ENCODE measurements at regions not wholly inside any gene's neighbourhood (a gene's known extent, or its start where the extent isn't known, plus 50 kb on each side); places are given as distances from the start of the nearest gene placed in this dataset.

- H3K27me3 ChIP-seq (ENCODE audit: control insufficient read depth, insufficient read depth, low read length), result peaks cover 2% of the 10 kb centered on the region
- no peak overlapping the region for H3K18ac ChIP-seq (ENCODE audit: low read depth, low read length)
- no peak overlapping the region for H3K9ac ChIP-seq (ENCODE audit: low read depth, low read length)
- no peaks in the 10 kb centered on the region for H3K4me1 ChIP-seq (ENCODE audit: control insufficient read depth, insufficient read depth, low read length)
- no peaks in the 10 kb centered on the region for H3K9me1 ChIP-seq (ENCODE audit: insufficient read depth, low read length)
- in situ Hi-C loops (cut with MboI; ENCODE audit: low sequenced_read_pairs), result no loop called here
- H4K5ac ChIP-seq (ENCODE audit: low read depth, low read length), result no peak overlapping the region
- POLR2A ChIA-PET (ENCODE audit: unreplicated experiment), result no interaction called here
- H3K4me3 ChIP-seq (ENCODE audit: insufficient read depth, low read depth, low read length), result no peak overlapping the region
- H3K36me3 ChIP-seq (ENCODE audit: control insufficient read depth, insufficient read depth, low read length), result no peaks in the 10 kb centered on the region
- dilution Hi-C loops (cut with HindIII; ENCODE audit: low sequenced_read_pairs, unreplicated experiment), result no loop called here
- ATAC-seq (ENCODE audit: low read depth) (no peak), DNase-seq (no peak)
- no peaks in the 10 kb centered on the region for H4K20me1 ChIP-seq (ENCODE audit: insufficient read depth, low read length)
- no peaks in the 10 kb centered on the region for H3K9me3 ChIP-seq (ENCODE audit: control insufficient read depth, insufficient read depth, low read length)
- no peak overlapping the region for H3K23ac ChIP-seq (ENCODE audit: low read depth, low read length)
- H3K4me2 ChIP-seq (ENCODE audit: low read depth, low read length), result no peak overlapping the region
- H4K8ac ChIP-seq (ENCODE audit: low read depth in 2 of 2, low read length in 2 of 2), result no peak overlapping the region
- H2BK20ac ChIP-seq (ENCODE audit: low read depth, low read length), result no peak overlapping the region
- BruUV-seq (replicated peaks), result no TSS peak
- no peak overlapping the region for H3K4ac ChIP-seq (ENCODE audit: low read depth, low read length)
- H2BK120ac ChIP-seq (ENCODE audit: low read depth, low read length), result no peak overlapping the region
- intact Hi-C loops (cut with micrococcal nuclease), result no loop called here
- H2BK5ac ChIP-seq (ENCODE audit: low read depth, low read length, poor library complexity, severe bottlenecking), result no peak overlapping the region
- no peak overlapping the region for H4K91ac ChIP-seq (ENCODE audit: insufficient read depth, low read depth, low read length)
- no peak overlapping the region for H2BK15ac ChIP-seq (ENCODE audit: low read depth, low read length)
- no peak overlapping the region for H3K27ac ChIP-seq (ENCODE audit: insufficient read depth, low read length)
- CTCF ChIA-PET, result no interaction called here
- H2AK9ac ChIP-seq (replicated peaks; ENCODE audit: low read depth, low read length, poor library complexity), result no peak overlapping the region
- TF ChIP-seq CHD1 (IDR thresholded peaks at IDR 0.05; ENCODE audit: low read depth, low read length) (no peak), RCOR1 (IDR thresholded peaks at IDR 0.05; ENCODE audit: insufficient replicate concordance, low read length) (no peak), RAD21 (IDR thresholded peaks at IDR 0.05; ENCODE audit: low read length) (no peak), MAFK (IDR thresholded peaks at IDR 0.05; ENCODE audit: low read depth, low read length) (no peak), NFE2L2 (IDR thresholded peaks at IDR 0.05; ENCODE audit: low read depth, low read length) (no peak), MAZ (IDR thresholded peaks at IDR 0.05; ENCODE audit: borderline replicate concordance, low read depth, low read length) (no peak), BHLHE40 (IDR thresholded peaks at IDR 0.05; ENCODE audit: low read depth, low read length) (no peak), SMC3 (IDR thresholded peaks at IDR 0.05; ENCODE audit: low read depth, low read length) (no peak), FOS (IDR thresholded peaks at IDR 0.05; ENCODE audit: low read depth, low read length) (no peak), POLR2A (IDR thresholded peaks at IDR 0.05; ENCODE audit: low read depth, low read length) (no peak), ELK1 (IDR thresholded peaks at IDR 0.05; ENCODE audit: borderline replicate concordance, low read depth, low read length) (no peak), MXI1 (IDR thresholded peaks at IDR 0.05; ENCODE audit: borderline replicate concordance, low read depth, low read length) (no peak)
- TF ChIP-seq, protein P1, sequence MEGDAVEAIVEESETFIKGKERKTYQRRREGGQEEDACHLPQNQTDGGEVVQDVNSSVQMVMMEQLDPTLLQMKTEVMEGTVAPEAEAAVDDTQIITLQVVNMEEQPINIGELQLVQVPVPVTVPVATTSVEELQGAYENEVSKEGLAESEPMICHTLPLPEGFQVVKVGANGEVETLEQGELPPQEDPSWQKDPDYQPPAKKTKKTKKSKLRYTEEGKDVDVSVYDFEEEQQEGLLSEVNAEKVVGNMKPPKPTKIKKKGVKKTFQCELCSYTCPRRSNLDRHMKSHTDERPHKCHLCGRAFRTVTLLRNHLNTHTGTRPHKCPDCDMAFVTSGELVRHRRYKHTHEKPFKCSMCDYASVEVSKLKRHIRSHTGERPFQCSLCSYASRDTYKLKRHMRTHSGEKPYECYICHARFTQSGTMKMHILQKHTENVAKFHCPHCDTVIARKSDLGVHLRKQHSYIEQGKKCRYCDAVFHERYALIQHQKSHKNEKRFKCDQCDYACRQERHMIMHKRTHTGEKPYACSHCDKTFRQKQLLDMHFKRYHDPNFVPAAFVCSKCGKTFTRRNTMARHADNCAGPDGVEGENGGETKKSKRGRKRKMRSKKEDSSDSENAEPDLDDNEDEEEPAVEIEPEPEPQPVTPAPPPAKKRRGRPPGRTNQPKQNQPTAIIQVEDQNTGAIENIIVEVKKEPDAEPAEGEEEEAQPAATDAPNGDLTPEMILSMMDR (conservative IDR thresholded peaks at IDR 0.05; ENCODE audit: low read depth, low read length), result no peak
- TF ChIP-seq, protein P2, sequence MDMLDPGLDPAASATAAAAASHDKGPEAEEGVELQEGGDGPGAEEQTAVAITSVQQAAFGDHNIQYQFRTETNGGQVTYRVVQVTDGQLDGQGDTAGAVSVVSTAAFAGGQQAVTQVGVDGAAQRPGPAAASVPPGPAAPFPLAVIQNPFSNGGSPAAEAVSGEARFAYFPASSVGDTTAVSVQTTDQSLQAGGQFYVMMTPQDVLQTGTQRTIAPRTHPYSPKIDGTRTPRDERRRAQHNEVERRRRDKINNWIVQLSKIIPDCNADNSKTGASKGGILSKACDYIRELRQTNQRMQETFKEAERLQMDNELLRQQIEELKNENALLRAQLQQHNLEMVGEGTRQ (IDR thresholded peaks at IDR 0.05; ENCODE audit: low read depth, low read length), result no peak
- no peak overlapping the region for H3K14ac ChIP-seq (replicated peaks; ENCODE audit: low read depth, low read length)
- no peak overlapping the region for H3K56ac ChIP-seq (ENCODE audit: extremely low read depth, insufficient read depth, low read length)
- no peak overlapping the region for H2AK5ac ChIP-seq (ENCODE audit: low read depth, low read length)
- no peaks in the 10 kb centered on the region for H3K79me1 ChIP-seq (ENCODE audit: low read depth in 1 of 2, low read length in 2 of 2)
- WGBS, 2 experiments (ENCODE audit: extremely low coverage in 2 of 2, insufficient read length in 1 of 2), result no CpG with 5 or more reads among the region's 2 CpGs
- H2AFZ ChIP-seq (replicated peaks; ENCODE audit: low read length, poor library complexity), result no peak overlapping the region
Measured at GRCh38 chr12:77238335-77238734, 173.0 kb upstream of the E2F7 start.

Measured in IMR-90 (cell line).